ENCODE measurements at regions not wholly inside any gene's neighbourhood (a gene's known extent, or its start where the extent isn't known, plus 50 kb on each side); places are given as distances from the start of the nearest gene placed in this dataset.

- TF ChIP-seq CTCF (IDR thresholded peaks at IDR 0.05; ENCODE audit: partially characterized antibody, unreplicated experiment), result no peak
- H3K27me3 Mint-ChIP-seq (ENCODE audit: unreplicated experiment), result no peaks in the 10 kb centered on the region
- no peak overlapping the region for H3K27ac Mint-ChIP-seq (ENCODE audit: unreplicated experiment)
- no peaks in the 10 kb centered on the region for H3K9me3 Mint-ChIP-seq (ENCODE audit: unreplicated experiment)
- no peak overlapping the region for H3K4me3 Mint-ChIP-seq (ENCODE audit: unreplicated experiment)
- DNase-seq, result no peak
- H3K36me3 Mint-ChIP-seq (ENCODE audit: unreplicated experiment), result no peaks in the 10 kb centered on the region
- H3K4me1 Mint-ChIP-seq (ENCODE audit: low read depth, unreplicated experiment), result peaks cover 7% of the 10 kb centered on the region
Observed at GRCh38 chr2:6676241-6676640, 189.5 kb downstream of the CMPK2 start.

- DNase-seq, result no peak
- Mint-ChIP-seq H3K4me1 (ENCODE audit: low read depth, unreplicated experiment) (peaks cover 10% of the 10 kb centered on the region), H3K27me3 (ENCODE audit: unreplicated experiment) (no peaks in the 10 kb centered on the region), H3K36me3 (ENCODE audit: unreplicated experiment) (no peaks in the 10 kb centered on the region), H3K9me3 (ENCODE audit: unreplicated experiment) (peaks cover under 1% of the 10 kb centered on the region), H3K4me3 (ENCODE audit: unreplicated experiment) (no peak overlapping the region), H3K27ac (ENCODE audit: unreplicated experiment) (no peak overlapping the region)
- TF ChIP-seq CTCF (IDR thresholded peaks at IDR 0.05; ENCODE audit: partially characterized antibody, unreplicated experiment), result no peak
Observed at GRCh38 chr2:6676776-6677175, 188.9 kb downstream of the CMPK2 start.

GRCh38 chr2:6679471-6679870, 186.2 kb downstream of the CMPK2 start:
- no peak for DNase-seq
- peaks cover 4% of the 10 kb centered on the region for H3K9me3 Mint-ChIP-seq (ENCODE audit: unreplicated experiment)
- no peak overlapping the region for H3K4me3 Mint-ChIP-seq (ENCODE audit: unreplicated experiment)
- H3K27me3 Mint-ChIP-seq (ENCODE audit: unreplicated experiment), result no peaks in the 10 kb centered on the region
- TF ChIP-seq CTCF (IDR thresholded peaks at IDR 0.05; ENCODE audit: partially characterized antibody, unreplicated experiment), result no peak
- H3K4me1 Mint-ChIP-seq (ENCODE audit: low read depth, unreplicated experiment), result peaks cover 11% of the 10 kb centered on the region
- peaks cover 10% of the 10 kb centered on the region for H3K36me3 Mint-ChIP-seq (ENCODE audit: unreplicated experiment)
- no peak overlapping the region for H3K27ac Mint-ChIP-seq (ENCODE audit: unreplicated experiment)

- TF ChIP-seq CTCF (IDR thresholded peaks at IDR 0.05; ENCODE audit: partially characterized antibody, unreplicated experiment), result no peak
- DNase-seq, result no peak
- Mint-ChIP-seq H3K27ac (ENCODE audit: unreplicated experiment) (no peak overlapping the region), H3K4me3 (ENCODE audit: unreplicated experiment) (no peak overlapping the region), H3K27me3 (ENCODE audit: unreplicated experiment) (no peaks in the 10 kb centered on the region), H3K9me3 (ENCODE audit: unreplicated experiment) (peaks cover 7% of the 10 kb centered on the region), H3K4me1 (ENCODE audit: low read depth, unreplicated experiment) (peaks cover 12% of the 10 kb centered on the region), H3K36me3 (ENCODE audit: unreplicated experiment) (peaks cover 17% of the 10 kb centered on the region)
Observed at GRCh38 chr2:6683516-6683915, 182.2 kb downstream of the CMPK2 start.

GRCh38 chr2:6685447-6685846, 180.3 kb downstream of the CMPK2 start:
- Mint-ChIP-seq H3K36me3 (ENCODE audit: unreplicated experiment) (peaks cover 17% of the 10 kb centered on the region), H3K4me1 (ENCODE audit: low read depth, unreplicated experiment) (peaks cover 5% of the 10 kb centered on the region), H3K27me3 (ENCODE audit: unreplicated experiment) (no peaks in the 10 kb centered on the region), H3K9me3 (ENCODE audit: unreplicated experiment) (peaks cover 7% of the 10 kb centered on the region), H3K27ac (ENCODE audit: unreplicated experiment) (no peak overlapping the region), H3K4me3 (ENCODE audit: unreplicated experiment) (no peak overlapping the region)
- no peak for TF ChIP-seq CTCF (IDR thresholded peaks at IDR 0.05; ENCODE audit: partially characterized antibody, unreplicated experiment)
- DNase-seq, result no peak

All from glutamatergic neuron (in vitro differentiated cells).